PC-9 (cell line): ENCODE measurements at regions not wholly inside any gene's neighbourhood (a gene's known extent, or its start where the extent isn't known, plus 50 kb on each side); places are given as distances from the start of the nearest gene placed in this dataset.

Experiments used
- EZH2 ChIP-seq: fragments of 200-600 bp; sonication (generic); IDR thresholded peaks from 2 replicates; pipeline ENCODE4 v1.8.0; 2017; ENCODE audit warnings: antibody characterized with exemption, low read depth
- TF ChIP-seq, protein P1 (sequence below): fragments of 200-600 bp; sonication (generic); conservative IDR thresholded peaks from 2 replicates; pipeline ENCODE4 v1.6.1; 2017; ENCODE audit warnings: mixed run types, antibody characterized with exemption, mild to moderate bottlenecking, moderate library complexity

GRCh38 chr5:168211245-168211644 is 80.2 kb upstream of the WWC1 start:
- TF ChIP-seq, protein P1, sequence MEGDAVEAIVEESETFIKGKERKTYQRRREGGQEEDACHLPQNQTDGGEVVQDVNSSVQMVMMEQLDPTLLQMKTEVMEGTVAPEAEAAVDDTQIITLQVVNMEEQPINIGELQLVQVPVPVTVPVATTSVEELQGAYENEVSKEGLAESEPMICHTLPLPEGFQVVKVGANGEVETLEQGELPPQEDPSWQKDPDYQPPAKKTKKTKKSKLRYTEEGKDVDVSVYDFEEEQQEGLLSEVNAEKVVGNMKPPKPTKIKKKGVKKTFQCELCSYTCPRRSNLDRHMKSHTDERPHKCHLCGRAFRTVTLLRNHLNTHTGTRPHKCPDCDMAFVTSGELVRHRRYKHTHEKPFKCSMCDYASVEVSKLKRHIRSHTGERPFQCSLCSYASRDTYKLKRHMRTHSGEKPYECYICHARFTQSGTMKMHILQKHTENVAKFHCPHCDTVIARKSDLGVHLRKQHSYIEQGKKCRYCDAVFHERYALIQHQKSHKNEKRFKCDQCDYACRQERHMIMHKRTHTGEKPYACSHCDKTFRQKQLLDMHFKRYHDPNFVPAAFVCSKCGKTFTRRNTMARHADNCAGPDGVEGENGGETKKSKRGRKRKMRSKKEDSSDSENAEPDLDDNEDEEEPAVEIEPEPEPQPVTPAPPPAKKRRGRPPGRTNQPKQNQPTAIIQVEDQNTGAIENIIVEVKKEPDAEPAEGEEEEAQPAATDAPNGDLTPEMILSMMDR = no peak
- TF ChIP-seq EZH2 = no peak
